ENCODE measurements at regions not wholly inside any gene's neighbourhood (a gene's known extent, or its start where the extent isn't known, plus 50 kb on each side); places are given as distances from the start of the nearest gene placed in this dataset.

- DNase-seq (ENCODE audit: low read depth): no peak
These were observed 427.3 kb upstream of the CITED2 start for GRCh38 chr6:139801571-139802321.

- DNase-seq (ENCODE audit: low read depth): no peak
These were observed 426.4 kb upstream of the CITED2 start for GRCh38 chr6:139800837-139801236.

GRCh38 chr6:139790527-139790926 lies 416.1 kb upstream of the CITED2 start:
- DNase-seq (ENCODE audit: low read depth): no peak

GRCh38 chr6:139784222-139784769 lies 409.8 kb upstream of the CITED2 start:
- DNase-seq (ENCODE audit: low read depth): no peak

GRCh38 chr6:139779988-139780774 lies 405.7 kb upstream of the CITED2 start:
- DNase-seq (ENCODE audit: low read depth): no peak

- no peak for DNase-seq (ENCODE audit: low read depth)
These were observed 404.2 kb upstream of the CITED2 start for GRCh38 chr6:139778688-139779087.

- no peak for DNase-seq (ENCODE audit: low read depth)
These were observed 403.7 kb upstream of the CITED2 start for GRCh38 chr6:139778106-139778505.

- DNase-seq (ENCODE audit: low read depth): no peak
These were observed 402.9 kb upstream of the CITED2 start for GRCh38 chr6:139777202-139777970.

- no peak for DNase-seq (ENCODE audit: low read depth)
These were observed 401.6 kb upstream of the CITED2 start for GRCh38 chr6:139776041-139776440.

GRCh38 chr6:139768196-139768595 lies 393.7 kb upstream of the CITED2 start:
- no peak for DNase-seq (ENCODE audit: low read depth)

- no peak for DNase-seq (ENCODE audit: low read depth)
These were observed 392.3 kb upstream of the CITED2 start for GRCh38 chr6:139766796-139767195.

- DNase-seq (ENCODE audit: low read depth): no peak
These were observed 391.4 kb upstream of the CITED2 start for GRCh38 chr6:139765825-139766285.

GRCh38 chr6:139764498-139764986 lies 390.1 kb upstream of the CITED2 start:
- peak; percentile 89 for DNase-seq (ENCODE audit: low read depth)

GRCh38 chr6:139763468-139764210 lies 389.2 kb upstream of the CITED2 start:
- no peak for DNase-seq (ENCODE audit: low read depth)

- no peak for DNase-seq (ENCODE audit: low read depth)
These were observed 388.2 kb upstream of the CITED2 start for GRCh38 chr6:139762587-139763031.

GRCh38 chr6:139760128-139760527 lies 385.7 kb upstream of the CITED2 start:
- DNase-seq (ENCODE audit: low read depth): no peak

GRCh38 chr6:139759086-139759485 lies 384.6 kb upstream of the CITED2 start:
- DNase-seq (ENCODE audit: low read depth): no peak

GRCh38 chr6:139758209-139758611 lies 383.8 kb upstream of the CITED2 start:
- DNase-seq (ENCODE audit: low read depth): peak; percentile 87

- peak; percentile 57 for DNase-seq (ENCODE audit: low read depth)
These were observed 383.3 kb upstream of the CITED2 start for GRCh38 chr6:139757784-139758183.

- DNase-seq (ENCODE audit: low read depth): no peak
These were observed 381.9 kb upstream of the CITED2 start for GRCh38 chr6:139756381-139756780.
